ENCODE measurements at regions not wholly inside any gene's neighbourhood (a gene's known extent, or its start where the extent isn't known, plus 50 kb on each side); places are given as distances from the start of the nearest gene placed in this dataset.

DNA sequence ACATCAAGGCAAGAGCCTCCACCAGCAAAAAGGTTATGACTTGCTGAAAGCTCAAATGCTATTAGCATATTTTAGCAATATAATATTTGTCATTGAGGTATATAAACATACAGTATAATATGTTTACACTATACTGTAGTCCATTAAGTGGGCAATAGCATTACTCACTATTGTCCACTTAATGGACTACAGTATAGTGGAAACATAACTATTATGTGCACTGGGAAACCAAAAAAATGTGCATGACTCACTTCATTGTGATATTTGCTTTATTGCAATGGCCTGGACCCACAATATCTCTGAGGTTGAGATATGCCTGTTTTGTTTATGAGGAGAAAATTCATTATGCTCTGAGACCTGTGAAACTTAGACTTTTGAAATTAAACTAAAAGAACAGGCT lies 300.0 kb downstream of the BARHL2 start (continued):
- no peak for TF ChIP-seq ATF6 (CRISPR knock-in tag; IDR thresholded peaks at IDR 0.05)
- TF ChIP-seq, protein P1, sequence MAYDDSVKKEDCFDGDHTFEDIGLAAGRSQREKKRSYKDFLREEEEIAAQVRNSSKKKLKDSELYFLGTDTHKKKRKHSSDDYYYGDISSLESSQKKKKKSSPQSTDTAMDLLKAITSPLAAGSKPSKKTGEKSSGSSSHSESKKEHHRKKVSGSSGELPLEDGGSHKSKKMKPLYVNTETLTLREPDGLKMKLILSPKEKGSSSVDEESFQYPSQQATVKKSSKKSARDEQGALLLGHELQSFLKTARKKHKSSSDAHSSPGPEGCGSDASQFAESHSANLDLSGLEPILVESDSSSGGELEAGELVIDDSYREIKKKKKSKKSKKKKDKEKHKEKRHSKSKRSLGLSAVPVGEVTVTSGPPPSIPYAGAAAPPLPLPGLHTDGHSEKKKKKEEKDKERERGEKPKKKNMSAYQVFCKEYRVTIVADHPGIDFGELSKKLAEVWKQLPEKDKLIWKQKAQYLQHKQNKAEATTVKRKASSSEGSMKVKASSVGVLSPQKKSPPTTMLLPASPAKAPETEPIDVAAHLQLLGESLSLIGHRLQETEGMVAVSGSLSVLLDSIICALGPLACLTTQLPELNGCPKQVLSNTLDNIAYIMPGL (CRISPR knock-in tag; IDR thresholded peaks at IDR 0.05): no peak
- no peak for TF ChIP-seq PRDM15 (CRISPR knock-in tag; IDR thresholded peaks at IDR 0.05)
- TF ChIP-seq ZNF512 (CRISPR knock-in tag; IDR thresholded peaks at IDR 0.05; ENCODE audit: borderline replicate concordance): no peak
- no peak for TF ChIP-seq FOXK1 (CRISPR knock-in tag; IDR thresholded peaks at IDR 0.05)
- TF ChIP-seq GABPB1 (CRISPR knock-in tag; IDR thresholded peaks at IDR 0.05): no peak
- TF ChIP-seq E2F4 (CRISPR knock-in tag; IDR thresholded peaks at IDR 0.05; ENCODE audit: borderline replicate concordance, low read depth): no peak

GRCh38 chr1:90414201-90414600 lies 302.9 kb downstream of the BARHL2 start:
- peaks cover 8% of the 10 kb centered on the region for H3K9me3 Mint-ChIP-seq
- no peak for DNase-seq (ENCODE audit: low spot score)
- no peaks in the 10 kb centered on the region for H3K4me1 Mint-ChIP-seq
- ChIA-PET CTCF (no interaction called here), POLR2A (no interaction called here)
- H3K27me3 Mint-ChIP-seq (ENCODE audit: low read depth): no peaks in the 10 kb centered on the region; the same call in 1 of the 2 replicates
- H3K27ac Mint-ChIP-seq: no peak overlapping the region
- no peak overlapping the region for H3K4me3 Mint-ChIP-seq
- TF ChIP-seq FOXP1 (CRISPR knock-in tag; IDR thresholded peaks at IDR 0.05; ENCODE audit: borderline replicate concordance): no peak
- no peak for TF ChIP-seq JUN (CRISPR knock-in tag; IDR thresholded peaks at IDR 0.05)
- no peak for TF ChIP-seq TEAD1 (CRISPR knock-in tag; IDR thresholded peaks at IDR 0.05)
- TF ChIP-seq, protein P2, sequence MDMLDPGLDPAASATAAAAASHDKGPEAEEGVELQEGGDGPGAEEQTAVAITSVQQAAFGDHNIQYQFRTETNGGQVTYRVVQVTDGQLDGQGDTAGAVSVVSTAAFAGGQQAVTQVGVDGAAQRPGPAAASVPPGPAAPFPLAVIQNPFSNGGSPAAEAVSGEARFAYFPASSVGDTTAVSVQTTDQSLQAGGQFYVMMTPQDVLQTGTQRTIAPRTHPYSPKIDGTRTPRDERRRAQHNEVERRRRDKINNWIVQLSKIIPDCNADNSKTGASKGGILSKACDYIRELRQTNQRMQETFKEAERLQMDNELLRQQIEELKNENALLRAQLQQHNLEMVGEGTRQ (CRISPR knock-in tag; IDR thresholded peaks at IDR 0.05): no peak
- TF ChIP-seq ZNF219 (CRISPR knock-in tag; IDR thresholded peaks at IDR 0.05; ENCODE audit: borderline replicate concordance): no peak
- TF ChIP-seq, protein P3, sequence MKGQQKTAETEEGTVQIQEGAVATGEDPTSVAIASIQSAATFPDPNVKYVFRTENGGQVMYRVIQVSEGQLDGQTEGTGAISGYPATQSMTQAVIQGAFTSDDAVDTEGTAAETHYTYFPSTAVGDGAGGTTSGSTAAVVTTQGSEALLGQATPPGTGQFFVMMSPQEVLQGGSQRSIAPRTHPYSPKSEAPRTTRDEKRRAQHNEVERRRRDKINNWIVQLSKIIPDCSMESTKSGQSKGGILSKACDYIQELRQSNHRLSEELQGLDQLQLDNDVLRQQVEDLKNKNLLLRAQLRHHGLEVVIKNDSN (CRISPR knock-in tag; IDR thresholded peaks at IDR 0.05): no peak
- TF ChIP-seq PRRX2 (CRISPR knock-in tag; IDR thresholded peaks at IDR 0.05): no peak
- no peak for TF ChIP-seq CDX4 (CRISPR knock-in tag; IDR thresholded peaks at IDR 0.05; ENCODE audit: borderline replicate concordance)
- TF ChIP-seq NR1H2 (CRISPR knock-in tag; IDR thresholded peaks at IDR 0.05): no peak
- no peak for TF ChIP-seq RORB (CRISPR knock-in tag; IDR thresholded peaks at IDR 0.05)
- TF ChIP-seq NFE2L1 (CRISPR knock-in tag; IDR thresholded peaks at IDR 0.05): no peak
- no peak for TF ChIP-seq ETV6 (CRISPR knock-in tag; IDR thresholded peaks at IDR 0.05)
- TF ChIP-seq GRHL2 (CRISPR knock-in tag; IDR thresholded peaks at IDR 0.05; ENCODE audit: insufficient replicate concordance, severe bottlenecking): no peak
- TF ChIP-seq CTCF (IDR thresholded peaks at IDR 0.05): no peak
- TF ChIP-seq, protein P4, sequence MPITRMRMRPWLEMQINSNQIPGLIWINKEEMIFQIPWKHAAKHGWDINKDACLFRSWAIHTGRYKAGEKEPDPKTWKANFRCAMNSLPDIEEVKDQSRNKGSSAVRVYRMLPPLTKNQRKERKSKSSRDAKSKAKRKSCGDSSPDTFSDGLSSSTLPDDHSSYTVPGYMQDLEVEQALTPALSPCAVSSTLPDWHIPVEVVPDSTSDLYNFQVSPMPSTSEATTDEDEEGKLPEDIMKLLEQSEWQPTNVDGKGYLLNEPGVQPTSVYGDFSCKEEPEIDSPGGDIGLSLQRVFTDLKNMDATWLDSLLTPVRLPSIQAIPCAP (CRISPR knock-in tag; IDR thresholded peaks at IDR 0.05): no peak
- no peak for ATAC-seq
- no peaks in the 10 kb centered on the region for H3K36me3 Mint-ChIP-seq

Data from WTC11 (cell line).